HepG2 (cell line): ENCODE measurements at regions not wholly inside any gene's neighbourhood (a gene's known extent, or its start where the extent isn't known, plus 50 kb on each side); places are given as distances from the start of the nearest gene placed in this dataset.

Experiments
- ATAC-seq: fragments of 200-7000 bp; cut with Tn5 transposase; 3 replicates; pipeline ENCODE4 v1.9.1; 2020; ENCODE audit warnings: mild to moderate bottlenecking, moderate library complexity
- BruUV-seq: library from RNA; stranded (reverse); fragments of 400-500 nt; replicated peaks from 2 replicates; lab custom pipeline; 2021; lab: Mats Ljungman, UMichigan
- CTCF ChIA-PET: fragments of 300-600 bp; formaldehyde crosslinking; extraction: SDS; loops from one replicate; lab custom pipeline; 2021; ENCODE audit warnings: low total read pairs, inconsistent platforms, low intra/inter-chr PET ratio; lab: Yijun Ruan, JAX
- POLR2A ChIA-PET: fragments of 350-600 bp; sonication (Branson Sonifier 250); formaldehyde crosslinking; loops from one replicate; lab custom pipeline; 2020; ENCODE audit warnings: antibody characterized with exemption, inconsistent platforms; lab: Yijun Ruan, JAX
- DNase-seq: peaks from one replicate; pipeline ENCODE4 v3.0.0-alpha.2; 2015; ENCODE audit warnings: low spot score
- FAIRE-seq: peaks from 3 replicates; lab custom pipeline; 2011; peaks lifted over from hg19 to GRCh38; lab: Jason Lieb, UNC
- H2AFZ ChIP-seq: one replicate; pipeline ENCODE4 v1.6.1; 2011; ENCODE audit warnings: low read length, inconsistent platforms
- H3K27ac ChIP-seq: fragments of 300-600 bp; 3 replicates; pipeline ENCODE4 v1.8.0; 2011; ENCODE audit warnings: mixed run types, mild to moderate bottlenecking, mixed read lengths, low read length, inconsistent platforms; ENCODE audit not compliant: insufficient read depth; ENCODE audit errors: extremely low read length
- H3K27me3 ChIP-seq, 2 experiments: fragments of 200-600 bp in 1 of 2; 2 replicates in 1 of 2; 3 replicates in 1 of 2; pipeline versions ENCODE4 v1.6.0 to v1.8.0; 2011; ENCODE audit warnings: low read length in 2 of 2, mild to moderate bottlenecking in 2 of 2, moderate library complexity in 2 of 2, inconsistent platforms in 1 of 2; ENCODE audit not compliant: insufficient read depth in 2 of 2, control insufficient read depth in 1 of 2
- H3K36me3 ChIP-seq, 2 experiments: fragments of 200-600 bp in 1 of 2; replicated peaks in 1 of 2; 2 replicates in 1 of 2; 3 replicates in 1 of 2; pipeline versions ENCODE4 v1.5.1 to v1.8.0; 2011; ENCODE audit warnings: low read length in 2 of 2, inconsistent platforms in 1 of 2; ENCODE audit not compliant: insufficient read depth in 2 of 2, control insufficient read depth in 1 of 2
- H3K4me1 ChIP-seq: 2 replicates; pipeline ENCODE4 v1.5.1; 2012; ENCODE audit warnings: low read length, inconsistent platforms; ENCODE audit not compliant: insufficient read depth
- H3K4me2 ChIP-seq: 2 replicates; pipeline ENCODE4 v1.6.0; 2011; ENCODE audit warnings: low read depth, low read length, inconsistent platforms
- H3K4me3 ChIP-seq, 3 experiments: fragments of 200-600 bp in 1 of 3; sonication (generic), shearing (Covaris generic) in 1 of 3; replicated peaks in 1 of 3; 2 replicates each; pipeline ENCODE4 v1.5.1; 2011 to 2016; ENCODE audit warnings: low read length in 3 of 3, inconsistent platforms in 2 of 3, low read depth in 2 of 3, mild to moderate bottlenecking in 2 of 3, control low read depth in 1 of 3, mixed read lengths in 1 of 3; ENCODE audit not compliant: insufficient read depth in 1 of 3
- H3K79me2 ChIP-seq: one replicate; pipeline ENCODE4 v1.6.1; 2011; ENCODE audit warnings: low read length, inconsistent platforms; ENCODE audit not compliant: insufficient read depth
- H3K9ac ChIP-seq: 2 replicates; pipeline ENCODE4 v1.6.0; 2011; ENCODE audit warnings: mild to moderate bottlenecking, low read depth, low read length, inconsistent platforms; ENCODE audit not compliant: insufficient read depth
- H3K9me3 ChIP-seq: 2 replicates; pipeline ENCODE4 v1.5.1; 2012; ENCODE audit warnings: mild to moderate bottlenecking, low read length
- H4K20me1 ChIP-seq: 2 replicates; pipeline ENCODE4 v1.6.0; 2011; ENCODE audit warnings: inconsistent platforms, mild to moderate bottlenecking, low read length, moderate library complexity; ENCODE audit not compliant: insufficient read depth
- ARNT2 ChIP-seq: sonication (generic); formaldehyde crosslinking; IDR thresholded peaks from 2 replicates; pipeline ENCODE4 v1.8.0; 2022; ENCODE audit warnings: mild to moderate bottlenecking, low read depth, missing genetic modification reagents, moderate library complexity
- GPN1 ChIP-seq: sonication (generic); formaldehyde crosslinking; IDR thresholded peaks from 2 replicates; pipeline ENCODE4 v1.5.1; 2020; ENCODE audit warnings: missing genetic modification reagents, borderline replicate concordance
- PLRG1 ChIP-seq: fragments of 450-650 bp; conservative IDR thresholded peaks from 2 replicates; pipeline ENCODE4 v1.6.1; 2016
- ZFY ChIP-seq: sonication (generic); formaldehyde crosslinking; IDR thresholded peaks from 2 replicates; pipeline ENCODE4 v1.4.0; 2020; ENCODE audit warnings: missing genetic modification reagents
- ZNF746 ChIP-seq: sonication (generic); formaldehyde crosslinking; IDR thresholded peaks from 2 replicates; pipeline ENCODE4 v1.8.0; 2022; ENCODE audit warnings: mild to moderate bottlenecking, missing genetic modification reagents
- WGBS: methylation state at CpG from one replicate; pipeline ENCODE4 v1.1.6; 2017; ENCODE audit warnings: low lambda C conversion rate; 5-methylcytosine and 5-hydroxymethylcytosine counted together
- in situ Hi-C: cut with HindIII; loops from 2 replicates; pipeline ENCODE4 v1.10.0; 2017; ENCODE audit warnings: low pct_unique_long_range_greater_than_20kb; ENCODE audit not compliant: extremely low pct_ligation_motif_present
- intact Hi-C: fragments of 100-400 bp; cut with micrococcal nuclease; formaldehyde crosslinking; loops from one replicate; pipeline ENCODE4 v1.10.0; 2022; ENCODE audit not compliant: unreplicated experiment
- TF ChIP-seq, protein P1 (sequence below): IDR thresholded peaks from 2 replicates; pipeline ENCODE4 v1.6.1; 2012; ENCODE audit warnings: inconsistent platforms
- TF ChIP-seq, protein P2 (sequence below): sonication (generic); formaldehyde crosslinking; IDR thresholded peaks from 2 replicates; pipeline ENCODE4 v1.4.0; 2020; ENCODE audit warnings: mild to moderate bottlenecking, missing genetic modification reagents

DNA sequence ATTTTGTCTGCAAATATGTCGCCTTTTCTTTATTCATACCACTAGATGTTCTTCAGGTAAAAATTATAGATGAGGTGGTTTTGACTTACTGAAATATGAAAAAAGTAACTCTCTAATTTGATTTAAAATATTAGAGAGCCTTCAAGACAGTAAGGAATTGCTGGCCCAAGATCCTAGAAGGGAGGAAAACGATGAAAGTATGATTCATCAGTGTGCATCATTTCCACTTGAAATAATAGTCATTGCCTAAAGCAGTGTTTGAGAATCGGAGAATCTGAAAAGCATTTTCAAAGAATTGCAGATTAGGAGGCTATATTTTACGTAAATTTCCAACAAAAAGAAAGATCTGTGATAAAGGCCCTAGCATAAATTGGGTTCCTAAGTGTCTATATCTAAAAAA, 1707.9 kb upstream of the PRR20A start (continued):
- TF ChIP-seq GPN1 (no peak), PLRG1 (no peak)

DNA sequence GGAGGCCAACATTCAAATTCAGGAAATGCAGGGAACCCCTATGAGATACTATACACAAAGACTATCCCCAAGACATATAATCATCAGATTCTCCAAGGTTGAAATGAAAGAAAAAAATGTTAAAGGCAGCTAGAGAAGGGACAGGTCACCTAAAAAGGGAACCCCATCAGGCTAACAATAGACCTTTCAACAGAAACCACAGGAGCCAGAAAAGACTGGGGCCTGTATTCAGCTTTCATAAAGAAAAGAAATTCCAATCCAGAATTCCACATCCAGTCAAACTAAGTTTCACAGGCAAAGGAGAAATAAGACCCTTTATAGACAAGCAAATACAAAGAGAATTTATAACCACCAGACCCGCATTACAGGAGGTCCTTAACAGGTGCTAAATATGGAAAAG, 1703.6 kb upstream of the PRR20A start:
- WGBS = 0% methylated on average over 1 of the region's 1 CpG
- FAIRE-seq = no peak
- Histone ChIP-seq H3K79me2 (no peaks in the 10 kb centered on the region), H2AFZ (no peak overlapping the region), H3K9me3 (peaks cover 45% of the 10 kb centered on the region), H4K20me1 (no peaks in the 10 kb centered on the region), H3K27ac (no peak overlapping the region), H3K4me1 (no peaks in the 10 kb centered on the region), H3K27me3 (no peaks in the 10 kb centered on the region), H3K4me3 (no peak overlapping the region)
- POLR2A ChIA-PET = no interaction called here
- CTCF ChIA-PET = no interaction called here
- BruUV-seq = no TSS peak
- intact Hi-C loops = no loop called here
- no peak for TF ChIP-seq ZNF746
- TF ChIP-seq, protein P1, sequence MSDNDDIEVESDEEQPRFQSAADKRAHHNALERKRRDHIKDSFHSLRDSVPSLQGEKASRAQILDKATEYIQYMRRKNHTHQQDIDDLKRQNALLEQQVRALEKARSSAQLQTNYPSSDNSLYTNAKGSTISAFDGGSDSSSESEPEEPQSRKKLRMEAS = no peak
- no peak for TF ChIP-seq ZFY (CRISPR knock-in tag)
- TF ChIP-seq, protein P2, sequence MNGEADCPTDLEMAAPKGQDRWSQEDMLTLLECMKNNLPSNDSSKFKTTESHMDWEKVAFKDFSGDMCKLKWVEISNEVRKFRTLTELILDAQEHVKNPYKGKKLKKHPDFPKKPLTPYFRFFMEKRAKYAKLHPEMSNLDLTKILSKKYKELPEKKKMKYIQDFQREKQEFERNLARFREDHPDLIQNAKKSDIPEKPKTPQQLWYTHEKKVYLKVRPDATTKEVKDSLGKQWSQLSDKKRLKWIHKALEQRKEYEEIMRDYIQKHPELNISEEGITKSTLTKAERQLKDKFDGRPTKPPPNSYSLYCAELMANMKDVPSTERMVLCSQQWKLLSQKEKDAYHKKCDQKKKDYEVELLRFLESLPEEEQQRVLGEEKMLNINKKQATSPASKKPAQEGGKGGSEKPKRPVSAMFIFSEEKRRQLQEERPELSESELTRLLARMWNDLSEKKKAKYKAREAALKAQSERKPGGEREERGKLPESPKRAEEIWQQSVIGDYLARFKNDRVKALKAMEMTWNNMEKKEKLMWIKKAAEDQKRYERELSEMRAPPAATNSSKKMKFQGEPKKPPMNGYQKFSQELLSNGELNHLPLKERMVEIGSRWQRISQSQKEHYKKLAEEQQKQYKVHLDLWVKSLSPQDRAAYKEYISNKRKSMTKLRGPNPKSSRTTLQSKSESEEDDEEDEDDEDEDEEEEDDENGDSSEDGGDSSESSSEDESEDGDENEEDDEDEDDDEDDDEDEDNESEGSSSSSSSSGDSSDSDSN (CRISPR knock-in tag) = no peak
- TF ChIP-seq ARNT2 (CRISPR knock-in tag) = no peak
- TF ChIP-seq, all 625 proteins: peak for 0
- no peak overlapping the region for H3K9ac ChIP-seq
- no peak for ATAC-seq
- H3K36me3 ChIP-seq = no peaks in the 10 kb centered on the region
- no peak for DNase-seq
- H3K4me2 ChIP-seq = no peak overlapping the region
- in situ Hi-C loops = no loop called here
